Superior temporal gyrus (tissue), 1 donor: ENCODE measurements at regions not wholly inside any gene's neighbourhood (a gene's known extent, or its start where the extent isn't known, plus 50 kb on each side); places are given as distances from the start of the nearest gene placed in this dataset.
"Not testable (repeated sequence)": the region's sequence is repeated elsewhere in the genome, so short reads cannot be mapped to it uniquely, and the experiment has no call there.

Experiments used
- DNase-seq: peaks from one replicate; pipeline ENCODE4 v3.0.0-alpha.2; 2016; ENCODE audit errors: extremely low spot score

GRCh38 chr2:61675204-61675603, 137.0 kb upstream of the XPO1 start:
- no peak for DNase-seq

- DNase-seq = peak; percentile 88
Observed at GRCh38 chr2:61671561-61672315, 133.6 kb upstream of the XPO1 start.

- DNase-seq = peak; percentile 96
Observed at GRCh38 chr2:61670591-61671501, 132.7 kb upstream of the XPO1 start.

- no peak for DNase-seq
Observed at GRCh38 chr2:61664190-61664589, 126.0 kb upstream of the XPO1 start.

- no peak for DNase-seq
Observed at GRCh38 chr2:61662990-61663389, 124.8 kb upstream of the XPO1 start.

- DNase-seq = peak; percentile 46
Observed at GRCh38 chr2:61660511-61661388, 122.6 kb upstream of the XPO1 start.

GRCh38 chr2:61658841-61659780, 121.0 kb upstream of the XPO1 start:
- peak; percentile 77 for DNase-seq

- not testable (repeated sequence) for DNase-seq
Observed at GRCh38 chr2:61649946-61650345, 111.8 kb upstream of the XPO1 start.

- no peak for DNase-seq
Observed at GRCh38 chr2:61649021-61649420, 110.9 kb upstream of the XPO1 start.

GRCh38 chr2:61647044-61647443, 108.9 kb upstream of the XPO1 start:
- no peak for DNase-seq

GRCh38 chr2:61645911-61646310, 107.8 kb upstream of the XPO1 start:
- DNase-seq = no peak

- not testable (repeated sequence) for DNase-seq
Observed at GRCh38 chr2:61643153-61643552, 105.0 kb upstream of the XPO1 start.

GRCh38 chr2:61640406-61640805, 102.2 kb upstream of the XPO1 start:
- no peak for DNase-seq

GRCh38 chr2:61639721-61640120, 101.6 kb upstream of the XPO1 start:
- DNase-seq = no peak

- DNase-seq = no peak
Observed at GRCh38 chr2:61636686-61637085, 98.5 kb upstream of the XPO1 start.

- DNase-seq = no peak
Observed at GRCh38 chr2:61634512-61634911, 96.4 kb upstream of the XPO1 start.

- DNase-seq = no peak
Observed at GRCh38 chr2:61633250-61633649, 95.1 kb upstream of the XPO1 start.

GRCh38 chr2:61632276-61633169, 94.4 kb upstream of the XPO1 start:
- no peak for DNase-seq

- no peak for DNase-seq
Observed at GRCh38 chr2:61631321-61631720, 93.2 kb upstream of the XPO1 start.

- DNase-seq = no peak
Observed at GRCh38 chr2:61626827-61627226, 88.7 kb upstream of the XPO1 start.
